GM23248 (cell line): ENCODE measurements at regions not wholly inside any gene's neighbourhood (a gene's known extent, or its start where the extent isn't known, plus 50 kb on each side); places are given as distances from the start of the nearest gene placed in this dataset.

Experiments used
- DNase-seq: peaks from one replicate; pipeline ENCODE4 v3.0.0-alpha.2; 2015
- H2AFZ ChIP-seq: fragments of 200-600 bp; sonication (generic); 2 replicates; pipeline ENCODE4 v1.6.1; 2016; ENCODE audit warnings: antibody characterized with exemption
- H3F3A ChIP-seq: fragments of 200-600 bp; sonication (generic); 2 replicates; pipeline ENCODE4 v1.6.1; 2016; ENCODE audit warnings: mild to moderate bottlenecking, antibody characterized with exemption, mixed run types; ENCODE audit not compliant: insufficient read depth
- H3K27ac ChIP-seq: fragments of 200-600 bp; sonication (generic); 2 replicates; pipeline ENCODE4 v1.5.1; 2016; ENCODE audit warnings: mild to moderate bottlenecking
- H3K27me3 ChIP-seq: fragments of 200-600 bp; sonication (generic); replicated peaks from 2 replicates; pipeline ENCODE4 v1.6.1; 2016; ENCODE audit warnings: mild to moderate bottlenecking; ENCODE audit not compliant: insufficient read depth
- H3K36me3 ChIP-seq: fragments of 200-600 bp; sonication (generic); 2 replicates; pipeline ENCODE4 v1.6.1; 2016; ENCODE audit warnings: low read depth, mild to moderate bottlenecking
- H3K4me1 ChIP-seq: fragments of 200-600 bp; sonication (generic); 2 replicates; pipeline ENCODE4 v1.6.1; 2016; ENCODE audit warnings: mild to moderate bottlenecking; ENCODE audit not compliant: insufficient read depth
- H3K4me2 ChIP-seq: fragments of 200-600 bp; sonication (generic); one replicate; pipeline ENCODE4 v1.6.1; 2016; ENCODE audit warnings: mild to moderate bottlenecking; ENCODE audit not compliant: unreplicated experiment
- H3K4me3 ChIP-seq: fragments of 200-600 bp; sonication (generic); 2 replicates; pipeline ENCODE4 v1.5.1; 2016; ENCODE audit warnings: mild to moderate bottlenecking
- H3K79me2 ChIP-seq: fragments of 200-600 bp; sonication (generic); 2 replicates; pipeline ENCODE4 v1.6.1; 2016; ENCODE audit warnings: mild to moderate bottlenecking; ENCODE audit not compliant: insufficient read depth
- H3K9ac ChIP-seq: fragments of 200-600 bp; sonication (generic); 2 replicates; pipeline ENCODE4 v1.6.1; 2016; ENCODE audit warnings: mild to moderate bottlenecking
- H3K9me2 ChIP-seq: fragments of 200-600 bp; sonication (generic); 2 replicates; pipeline ENCODE4 v1.6.1; 2016; ENCODE audit warnings: mixed run types, mild to moderate bottlenecking, moderate library complexity; ENCODE audit not compliant: insufficient read depth
- H3K9me3 ChIP-seq: fragments of 200-600 bp; sonication (generic); one replicate; pipeline ENCODE4 v1.6.1; 2017; ENCODE audit warnings: low read depth
- H4K20me1 ChIP-seq: fragments of 200-600 bp; sonication (generic); 2 replicates; pipeline ENCODE4 v1.6.0; 2016; ENCODE audit not compliant: insufficient read depth
- EZH2 ChIP-seq: fragments of 200-600 bp; sonication (generic); IDR thresholded peaks from 2 replicates; pipeline ENCODE4 v1.6.1; 2018; ENCODE audit warnings: antibody characterized with exemption, mild to moderate bottlenecking; ENCODE audit not compliant: insufficient read depth, poor library complexity, severe bottlenecking
- EZH2phosphoT487 ChIP-seq: fragments of 200-600 bp; sonication (generic); IDR thresholded peaks from 2 replicates; pipeline ENCODE4 v1.6.1; 2018; ENCODE audit warnings: antibody characterized with exemption, moderate library complexity, mild to moderate bottlenecking, low read depth; ENCODE audit not compliant: insufficient read depth
- WGBS, 2 experiments: methylation state at CpG; one replicate each; pipeline ENCODE4 v1.1.6; 2015 to 2017; ENCODE audit warnings: low lambda C conversion rate in 2 of 2, low coverage in 1 of 2; ENCODE audit errors: missing lambda C conversion rate in 2 of 2; 5-methylcytosine and 5-hydroxymethylcytosine counted together
- in situ Hi-C: fragments of 300-500 bp; cut with MboI; formaldehyde crosslinking; loops from 2 replicates; pipeline ENCODE4 v1.15.0; 2020

DNA sequence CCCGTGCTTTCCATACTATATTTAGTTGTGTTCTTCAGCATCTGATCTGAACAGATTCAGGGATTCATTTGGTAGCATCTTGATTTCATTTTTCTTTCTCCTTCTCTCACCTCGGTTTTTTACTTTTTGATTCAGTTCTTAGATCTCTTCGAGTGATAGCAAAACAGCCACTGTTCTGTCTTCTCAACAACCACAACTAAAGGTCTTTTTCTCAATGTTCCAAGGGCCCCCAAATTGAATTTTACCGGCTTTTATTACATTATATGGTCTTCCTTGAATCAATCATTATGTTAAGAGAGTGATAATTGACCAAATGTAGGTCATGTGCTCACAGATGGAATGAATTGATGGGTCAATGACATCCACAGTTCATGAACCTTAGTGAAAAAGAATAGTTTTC is 164.5 kb upstream of the LMNTD1 start:
- DNase-seq = no peak
- H3K9me3 ChIP-seq = no peaks in the 10 kb centered on the region

DNA sequence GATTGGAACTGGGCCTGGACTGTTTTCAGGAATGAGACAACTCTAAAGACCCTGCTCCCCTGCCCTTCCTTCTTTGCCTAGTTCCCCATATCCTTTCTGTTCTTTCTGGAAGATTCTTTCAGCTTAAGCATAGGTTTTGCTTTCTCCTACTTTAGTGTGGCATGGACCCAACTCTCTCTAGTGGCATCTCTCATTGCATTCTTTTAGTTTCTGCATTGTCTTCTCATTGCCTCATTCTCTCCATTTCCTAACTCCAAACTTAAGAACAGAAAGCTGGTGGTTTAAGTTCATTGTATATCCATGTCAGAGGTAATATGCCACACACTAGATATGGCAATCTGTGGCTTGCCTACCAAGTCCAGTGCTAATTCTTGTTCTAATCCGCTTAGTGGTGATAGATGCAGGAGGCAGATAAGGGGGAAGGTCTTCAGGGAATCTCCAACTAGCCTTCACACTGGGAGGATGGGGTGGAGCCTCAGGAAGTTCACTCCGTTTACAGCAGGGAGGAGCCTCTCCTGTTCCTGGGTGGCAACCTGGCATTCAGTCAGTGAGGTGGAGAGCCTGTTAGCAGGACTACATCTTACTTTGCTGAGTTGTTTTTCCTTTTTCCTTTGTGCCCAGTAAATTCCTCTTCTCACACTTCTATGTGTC is 165.1 kb upstream of the LMNTD1 start:
- no peak overlapping the region for H3K27ac ChIP-seq
- H3K4me3 ChIP-seq = no peak overlapping the region
- TF ChIP-seq EZH2 = no peak
- no peak for TF ChIP-seq EZH2phosphoT487
- H3K9me3 ChIP-seq = no peaks in the 10 kb centered on the region
- in situ Hi-C loops = no loop called here
- no peak overlapping the region for H3K9ac ChIP-seq
- no peaks in the 10 kb centered on the region for H3K36me3 ChIP-seq
- H3K4me1 ChIP-seq = peaks cover 17% of the 10 kb centered on the region
- H2AFZ ChIP-seq = no peak overlapping the region
- peak; percentile 51 for DNase-seq
- no peaks in the 10 kb centered on the region for H3K79me2 ChIP-seq
- no peak overlapping the region for H3K4me2 ChIP-seq
- no peaks in the 10 kb centered on the region; the same call in 1 of the 2 replicates for H3K9me2 ChIP-seq
- no peaks in the 10 kb centered on the region for H3K27me3 ChIP-seq
- no peaks in the 10 kb centered on the region for H4K20me1 ChIP-seq
- peaks cover 27% of the 10 kb centered on the region for H3F3A ChIP-seq
- WGBS, 2 experiments = 59 to 66% methylated on average over 2 of the region's 2 CpGs

More for the DNA sequence above, 164.5 kb upstream of the LMNTD1 start:
- H4K20me1 ChIP-seq = no peaks in the 10 kb centered on the region
- no peaks in the 10 kb centered on the region for H3K27me3 ChIP-seq
- WGBS, 2 experiments = 52 to 57% methylated on average over 4 of the region's 4 CpGs
- no peak overlapping the region for H3K9ac ChIP-seq
- no peak overlapping the region for H2AFZ ChIP-seq
- in situ Hi-C loops = no loop called here
- peaks cover 15% of the 10 kb centered on the region for H3K4me1 ChIP-seq
- no peak overlapping the region for H3K27ac ChIP-seq
- no peaks in the 10 kb centered on the region for H3K79me2 ChIP-seq
- no peaks in the 10 kb centered on the region; the same call in 1 of the 2 replicates for H3K9me2 ChIP-seq
- TF ChIP-seq EZH2phosphoT487 = no peak
- TF ChIP-seq EZH2 = no peak
- peaks cover 26% of the 10 kb centered on the region for H3F3A ChIP-seq
- H3K36me3 ChIP-seq = no peaks in the 10 kb centered on the region
- no peak overlapping the region for H3K4me2 ChIP-seq
- H3K4me3 ChIP-seq = no peak overlapping the region

DNA sequence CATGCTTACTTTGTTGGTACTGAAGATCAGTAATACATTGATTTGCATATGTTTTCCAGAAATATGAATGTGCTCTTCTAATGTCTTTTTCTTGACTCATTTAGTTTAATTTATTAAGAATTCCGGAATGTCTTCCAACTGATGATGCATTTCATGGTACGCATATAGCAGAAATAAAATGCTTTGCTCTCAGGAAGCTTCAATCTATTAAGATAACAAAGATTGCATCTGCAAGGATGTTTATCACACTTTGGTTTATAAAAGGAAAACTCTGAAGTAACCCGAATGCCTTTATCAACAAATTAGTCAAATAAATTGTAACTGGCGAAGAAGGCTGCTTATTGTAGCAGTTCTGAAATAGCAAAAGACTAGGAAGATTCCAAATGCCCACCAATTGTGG is 166.4 kb upstream of the LMNTD1 start:
- H3K27me3 ChIP-seq = no peaks in the 10 kb centered on the region
- H3K4me2 ChIP-seq = no peak overlapping the region
- TF ChIP-seq EZH2phosphoT487 (no peak), EZH2 (no peak)
- no peaks in the 10 kb centered on the region for H3K79me2 ChIP-seq
- no peaks in the 10 kb centered on the region; the same call in 1 of the 2 replicates for H3K9me2 ChIP-seq
- H3K9me3 ChIP-seq = no peaks in the 10 kb centered on the region
- no peak overlapping the region for H3K27ac ChIP-seq
- H2AFZ ChIP-seq = no peak overlapping the region
- H4K20me1 ChIP-seq = no peaks in the 10 kb centered on the region
- H3F3A ChIP-seq = peaks cover 33% of the 10 kb centered on the region
- H3K36me3 ChIP-seq = no peaks in the 10 kb centered on the region
- H3K9ac ChIP-seq = no peak overlapping the region
- in situ Hi-C loops = no loop called here
- 93 to 94% methylated on average over 4 of the region's 4 CpGs for WGBS, 2 experiments
- H3K4me3 ChIP-seq = no peak overlapping the region
- no peak for DNase-seq
- H3K4me1 ChIP-seq = peaks cover 28% of the 10 kb centered on the region

DNA sequence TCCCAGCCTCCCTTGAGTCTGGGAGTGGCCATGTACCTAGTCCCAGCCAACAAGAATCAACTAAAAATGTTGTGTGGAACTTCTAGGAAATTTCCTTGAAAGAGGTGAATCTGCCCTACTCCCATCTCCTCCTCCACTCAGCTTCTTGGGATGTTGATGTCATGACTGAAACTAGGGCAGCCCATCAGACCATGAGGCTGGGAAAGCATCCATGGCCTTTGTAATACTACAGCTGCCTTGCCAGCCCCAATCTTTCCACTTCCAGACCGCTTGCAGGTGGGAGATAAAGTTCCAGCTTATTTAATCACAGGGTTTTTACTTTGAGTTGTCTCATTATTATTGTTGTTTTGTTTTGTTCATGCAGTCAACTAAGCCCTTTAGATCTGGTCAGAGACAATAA is 170.3 kb upstream of the LMNTD1 start:
- Histone ChIP-seq H2AFZ (no peak overlapping the region), H3K9ac (no peak overlapping the region), H3K4me1 (peaks cover 34% of the 10 kb centered on the region), H3K27me3 (no peaks in the 10 kb centered on the region), H3K4me3 (no peak overlapping the region), H3K9me3 (no peaks in the 10 kb centered on the region), H3K4me2 (peak overlapping the region; percentile 62), H3K9me2 (no peaks in the 10 kb centered on the region; the same call in 1 of the 2 replicates), H4K20me1 (no peaks in the 10 kb centered on the region), H3K79me2 (no peaks in the 10 kb centered on the region), H3K36me3 (no peaks in the 10 kb centered on the region), H3F3A (peaks cover 31% of the 10 kb centered on the region), H3K27ac (peak overlapping the region; percentile 51)
- in situ Hi-C loops = no loop called here
- whole genome bisulfite sequencing, 2 experiments = 57 to 72% methylated on average over 1 of the region's 1 CpG
- DNase-seq = peak; percentile 64
- TF ChIP-seq EZH2phosphoT487 (no peak), EZH2 (no peak)
